AG09319 (cell line): ENCODE measurements at regions not wholly inside any gene's neighbourhood (a gene's known extent, or its start where the extent isn't known, plus 50 kb on each side); places are given as distances from the start of the nearest gene placed in this dataset.
A peak's percentile ranks its signal among the peaks of the same experiment; 100 is the strongest.

ENCODE experiments used
- DNase-seq: peaks from one replicate; pipeline ENCODE4 v3.0.0-alpha.2; 2010; ENCODE audit warnings: low read depth; ENCODE audit errors: extremely low read depth
- TF ChIP-seq, protein P1 (sequence below): IDR thresholded peaks from 2 replicates; pipeline ENCODE4 v1.5.1; 2011; ENCODE audit warnings: low read depth, mild to moderate bottlenecking, inconsistent platforms, low read length, moderate library complexity

DNA sequence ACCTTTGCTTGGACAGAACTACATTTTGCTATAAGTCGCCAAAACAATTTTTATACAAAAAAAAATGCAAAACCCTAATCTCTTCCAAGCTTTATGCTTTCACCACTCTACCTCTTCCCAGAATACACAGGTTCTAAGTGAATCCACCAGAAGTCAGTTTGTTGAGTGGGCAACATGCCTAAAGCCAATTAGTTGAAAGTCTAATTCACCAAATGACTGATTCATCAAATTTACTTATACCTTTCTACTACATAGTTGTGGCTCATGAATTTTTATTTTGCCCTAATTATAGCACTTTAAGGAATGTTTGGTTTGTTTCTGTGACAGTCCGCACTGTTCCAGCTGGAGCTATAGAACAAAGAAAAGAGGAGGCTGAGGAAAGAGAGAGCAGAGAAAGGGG lies 265.9 kb upstream of the TGFBR2 start:
- TF ChIP-seq, protein P1, sequence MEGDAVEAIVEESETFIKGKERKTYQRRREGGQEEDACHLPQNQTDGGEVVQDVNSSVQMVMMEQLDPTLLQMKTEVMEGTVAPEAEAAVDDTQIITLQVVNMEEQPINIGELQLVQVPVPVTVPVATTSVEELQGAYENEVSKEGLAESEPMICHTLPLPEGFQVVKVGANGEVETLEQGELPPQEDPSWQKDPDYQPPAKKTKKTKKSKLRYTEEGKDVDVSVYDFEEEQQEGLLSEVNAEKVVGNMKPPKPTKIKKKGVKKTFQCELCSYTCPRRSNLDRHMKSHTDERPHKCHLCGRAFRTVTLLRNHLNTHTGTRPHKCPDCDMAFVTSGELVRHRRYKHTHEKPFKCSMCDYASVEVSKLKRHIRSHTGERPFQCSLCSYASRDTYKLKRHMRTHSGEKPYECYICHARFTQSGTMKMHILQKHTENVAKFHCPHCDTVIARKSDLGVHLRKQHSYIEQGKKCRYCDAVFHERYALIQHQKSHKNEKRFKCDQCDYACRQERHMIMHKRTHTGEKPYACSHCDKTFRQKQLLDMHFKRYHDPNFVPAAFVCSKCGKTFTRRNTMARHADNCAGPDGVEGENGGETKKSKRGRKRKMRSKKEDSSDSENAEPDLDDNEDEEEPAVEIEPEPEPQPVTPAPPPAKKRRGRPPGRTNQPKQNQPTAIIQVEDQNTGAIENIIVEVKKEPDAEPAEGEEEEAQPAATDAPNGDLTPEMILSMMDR: no peak
- no peak for DNase-seq

DNA sequence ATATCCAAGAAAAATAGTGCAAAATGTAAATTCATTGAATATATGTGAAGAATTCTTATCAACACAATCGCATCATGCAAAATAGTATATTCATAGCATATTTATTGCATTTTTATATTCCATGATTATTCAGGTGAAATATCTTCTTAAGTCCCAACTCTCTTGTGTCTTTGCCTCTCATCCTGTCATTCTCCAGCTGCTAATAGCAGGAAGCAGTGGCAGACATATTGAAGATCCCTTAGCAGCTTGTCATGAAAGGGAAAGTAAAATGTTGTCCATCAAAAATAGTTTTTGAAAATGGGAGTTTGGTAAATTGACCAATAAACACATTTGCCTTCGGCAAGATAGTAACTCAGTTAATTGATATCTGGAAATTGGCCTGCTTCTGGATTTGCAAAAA lies 265.3 kb upstream of the TGFBR2 start:
- TF ChIP-seq, protein P1: no peak
- DNase-seq: no peak

GRCh38 chr3:30341851-30342250 lies 264.6 kb upstream of the TGFBR2 start:
- TF ChIP-seq, protein P1: no peak
- DNase-seq: no peak

GRCh38 chr3:30342318-30343060 lies 263.9 kb upstream of the TGFBR2 start:
- DNase-seq: peak; percentile 57
- TF ChIP-seq, protein P1: no peak

- TF ChIP-seq, protein P1: no peak
- DNase-seq: no peak
Observed at GRCh38 chr3:30343067-30343831, 263.2 kb upstream of the TGFBR2 start.

DNA sequence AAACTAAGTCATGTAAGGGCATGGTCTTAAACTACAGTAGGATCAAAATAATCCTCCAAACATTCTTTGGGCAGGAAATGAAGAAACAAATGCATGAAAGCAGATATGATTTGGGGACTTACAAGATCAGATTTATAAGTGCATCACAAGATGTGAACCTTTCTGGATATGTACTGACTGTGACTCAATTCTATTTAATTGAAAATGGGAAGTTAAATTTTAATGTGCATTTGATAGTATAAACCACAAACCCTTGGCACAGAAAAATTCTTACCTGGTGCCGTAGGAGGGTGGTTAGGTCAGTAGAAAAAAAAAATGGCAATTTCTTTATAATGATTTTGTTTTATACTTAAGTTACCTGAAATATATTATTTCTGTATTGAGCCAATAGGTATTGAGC lies 262.5 kb upstream of the TGFBR2 start:
- no peak for DNase-seq
- TF ChIP-seq, protein P1: no peak

DNA sequence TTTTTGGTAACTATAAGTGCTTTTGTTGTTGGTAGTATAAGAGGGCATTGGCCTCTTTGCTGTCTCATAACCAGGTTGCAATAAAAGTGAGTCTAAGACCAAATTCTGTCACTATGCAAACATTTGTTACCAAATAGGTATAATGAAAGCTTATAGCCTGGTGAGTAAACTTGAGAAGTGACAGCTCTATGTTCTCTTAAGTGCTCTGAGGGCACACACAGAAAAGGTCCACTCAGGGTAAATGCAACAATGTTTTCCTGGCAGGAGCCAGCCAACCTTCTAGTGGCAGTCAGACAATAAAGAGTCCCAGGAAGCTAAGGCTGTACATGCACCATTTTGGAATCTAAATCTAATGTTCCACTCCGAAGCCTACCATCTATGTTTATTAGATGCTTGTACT lies 262.1 kb upstream of the TGFBR2 start:
- DNase-seq: no peak
- TF ChIP-seq, protein P1: no peak
